ENCODE measurements at regions not wholly inside any gene's neighbourhood (a gene's known extent, or its start where the extent isn't known, plus 50 kb on each side); places are given as distances from the start of the nearest gene placed in this dataset.

DNA sequence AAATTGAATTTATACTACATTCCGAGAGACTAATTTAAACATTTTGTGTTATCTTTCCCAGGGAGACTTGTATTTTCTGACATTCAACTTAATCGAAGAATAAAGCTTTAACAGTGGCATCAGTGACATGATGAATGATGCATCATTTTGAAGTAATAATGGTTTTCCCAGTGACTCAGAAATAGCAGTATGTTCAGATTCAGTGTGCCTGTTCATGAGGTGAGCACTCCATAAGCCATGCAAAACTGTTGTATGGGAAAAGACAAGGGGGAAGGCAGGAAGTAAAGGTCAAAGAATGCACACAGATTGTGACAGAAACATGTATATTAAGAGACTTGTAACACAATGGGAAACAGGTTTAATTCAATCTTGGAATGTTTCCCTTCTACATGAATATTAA lies 1348.2 kb upstream of the GJE1 start:
- TF ChIP-seq MYC (IDR thresholded peaks at IDR 0.05; ENCODE audit: low read depth, low read length) (no peak), MYC (CRISPR knock-in tag; IDR thresholded peaks at IDR 0.05; ENCODE audit: borderline replicate concordance, low read depth) (no peak), GABPA (tag; conservative IDR thresholded peaks at IDR 0.05; ENCODE audit: low read depth) (no peak), POLR2AphosphoS2 (IDR thresholded peaks at IDR 0.05; ENCODE audit: low read length) (no peak), CBX1 (IDR thresholded peaks at IDR 0.05; ENCODE audit: low read depth) (no peak), SIX5 (IDR thresholded peaks at IDR 0.05; ENCODE audit: borderline replicate concordance in 1 of 2, insufficient read depth in 1 of 2, low read depth in 1 of 2, low read length in 2 of 2) (no peak), HIVEP1 (CRISPR knock-in tag; IDR thresholded peaks at IDR 0.05) (no peak), ZNF3 (CRISPR knock-in tag; IDR thresholded peaks at IDR 0.05) (no peak), POLR2A (conservative IDR thresholded peaks at IDR 0.05) (no peak), ZNF384 (IDR thresholded peaks at IDR 0.05; ENCODE audit: low read depth, low read length) (no peak), ZBTB1 (CRISPR knock-in tag; IDR thresholded peaks at IDR 0.05; ENCODE audit: borderline replicate concordance, low read depth) (no peak), ZNF253 (CRISPR knock-in tag; conservative IDR thresholded peaks at IDR 0.05) (no peak), HNRNPUL1 (IDR thresholded peaks at IDR 0.05; ENCODE audit: low read length) (no peak)
- TF ChIP-seq, protein P1, sequence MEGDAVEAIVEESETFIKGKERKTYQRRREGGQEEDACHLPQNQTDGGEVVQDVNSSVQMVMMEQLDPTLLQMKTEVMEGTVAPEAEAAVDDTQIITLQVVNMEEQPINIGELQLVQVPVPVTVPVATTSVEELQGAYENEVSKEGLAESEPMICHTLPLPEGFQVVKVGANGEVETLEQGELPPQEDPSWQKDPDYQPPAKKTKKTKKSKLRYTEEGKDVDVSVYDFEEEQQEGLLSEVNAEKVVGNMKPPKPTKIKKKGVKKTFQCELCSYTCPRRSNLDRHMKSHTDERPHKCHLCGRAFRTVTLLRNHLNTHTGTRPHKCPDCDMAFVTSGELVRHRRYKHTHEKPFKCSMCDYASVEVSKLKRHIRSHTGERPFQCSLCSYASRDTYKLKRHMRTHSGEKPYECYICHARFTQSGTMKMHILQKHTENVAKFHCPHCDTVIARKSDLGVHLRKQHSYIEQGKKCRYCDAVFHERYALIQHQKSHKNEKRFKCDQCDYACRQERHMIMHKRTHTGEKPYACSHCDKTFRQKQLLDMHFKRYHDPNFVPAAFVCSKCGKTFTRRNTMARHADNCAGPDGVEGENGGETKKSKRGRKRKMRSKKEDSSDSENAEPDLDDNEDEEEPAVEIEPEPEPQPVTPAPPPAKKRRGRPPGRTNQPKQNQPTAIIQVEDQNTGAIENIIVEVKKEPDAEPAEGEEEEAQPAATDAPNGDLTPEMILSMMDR (IDR thresholded peaks at IDR 0.05 in 2 of 3, conservative IDR thresholded peaks at IDR 0.05 in 1 of 3; ENCODE audit: insufficient read depth in 2 of 3, low read depth in 1 of 3, low read length in 3 of 3), result no peak

Data from K562 (cell line).